Fibroblast of pulmonary artery (primary cell): ENCODE measurements at regions not wholly inside any gene's neighbourhood (a gene's known extent, or its start where the extent isn't known, plus 50 kb on each side); places are given as distances from the start of the nearest gene placed in this dataset.

Experiments used
- DNase-seq: peaks from one replicate; pipeline ENCODE4 v3.0.0-alpha.2; 2010; ENCODE audit warnings: low read depth
- H3K4me3 ChIP-seq: replicated peaks from 2 replicates; pipeline ENCODE4 v1.5.1; 2011; ENCODE audit warnings: low read depth, mild to moderate bottlenecking, control low read depth, low read length, moderate library complexity
- TF ChIP-seq, protein P1 (sequence below): IDR thresholded peaks from 2 replicates; pipeline ENCODE4 v1.5.1; 2011; ENCODE audit warnings: mild to moderate bottlenecking, control low read depth, low read length, inconsistent platforms; ENCODE audit errors: missing control alignments

DNA sequence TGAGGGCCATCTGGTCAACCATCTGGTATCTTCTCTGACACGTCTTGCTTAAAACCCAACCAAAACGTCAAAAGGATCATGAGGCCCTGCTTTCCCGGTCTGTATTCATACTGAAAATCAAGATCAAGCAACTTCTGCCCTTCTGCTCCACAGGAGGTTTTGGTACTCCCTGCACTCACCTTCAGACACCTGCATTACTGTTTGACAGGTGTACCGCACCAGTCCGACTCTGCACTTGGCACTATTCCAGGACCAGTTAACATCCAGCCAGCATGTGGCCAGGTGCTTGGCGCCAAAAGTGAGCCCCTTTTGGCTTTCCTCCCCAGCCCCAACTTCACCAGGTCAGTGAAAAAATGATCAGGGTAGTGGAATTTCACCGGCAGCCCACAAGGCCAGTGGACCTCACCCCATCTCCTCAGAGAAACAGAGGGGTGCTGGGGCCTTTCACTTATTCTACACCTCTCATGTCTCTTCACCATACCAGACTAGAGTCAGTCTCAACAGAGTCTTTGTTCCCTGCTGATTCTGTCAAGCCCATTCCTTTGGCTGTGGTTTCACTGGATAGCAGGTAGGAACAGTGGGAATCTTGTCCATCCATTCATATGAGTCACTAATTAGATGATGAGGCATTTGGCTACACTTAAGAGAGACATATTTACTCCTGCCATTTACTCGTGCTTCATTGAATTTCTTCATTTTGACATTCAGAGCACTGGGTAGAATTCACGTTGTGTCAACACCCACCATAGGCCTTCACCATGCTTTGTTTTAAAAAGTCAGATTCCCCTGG lies 85.3 kb downstream of the ZNF726 start:
- TF ChIP-seq, protein P1, sequence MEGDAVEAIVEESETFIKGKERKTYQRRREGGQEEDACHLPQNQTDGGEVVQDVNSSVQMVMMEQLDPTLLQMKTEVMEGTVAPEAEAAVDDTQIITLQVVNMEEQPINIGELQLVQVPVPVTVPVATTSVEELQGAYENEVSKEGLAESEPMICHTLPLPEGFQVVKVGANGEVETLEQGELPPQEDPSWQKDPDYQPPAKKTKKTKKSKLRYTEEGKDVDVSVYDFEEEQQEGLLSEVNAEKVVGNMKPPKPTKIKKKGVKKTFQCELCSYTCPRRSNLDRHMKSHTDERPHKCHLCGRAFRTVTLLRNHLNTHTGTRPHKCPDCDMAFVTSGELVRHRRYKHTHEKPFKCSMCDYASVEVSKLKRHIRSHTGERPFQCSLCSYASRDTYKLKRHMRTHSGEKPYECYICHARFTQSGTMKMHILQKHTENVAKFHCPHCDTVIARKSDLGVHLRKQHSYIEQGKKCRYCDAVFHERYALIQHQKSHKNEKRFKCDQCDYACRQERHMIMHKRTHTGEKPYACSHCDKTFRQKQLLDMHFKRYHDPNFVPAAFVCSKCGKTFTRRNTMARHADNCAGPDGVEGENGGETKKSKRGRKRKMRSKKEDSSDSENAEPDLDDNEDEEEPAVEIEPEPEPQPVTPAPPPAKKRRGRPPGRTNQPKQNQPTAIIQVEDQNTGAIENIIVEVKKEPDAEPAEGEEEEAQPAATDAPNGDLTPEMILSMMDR, result no peak
- DNase-seq, result no peak
- no peak overlapping the region for H3K4me3 ChIP-seq

DNA sequence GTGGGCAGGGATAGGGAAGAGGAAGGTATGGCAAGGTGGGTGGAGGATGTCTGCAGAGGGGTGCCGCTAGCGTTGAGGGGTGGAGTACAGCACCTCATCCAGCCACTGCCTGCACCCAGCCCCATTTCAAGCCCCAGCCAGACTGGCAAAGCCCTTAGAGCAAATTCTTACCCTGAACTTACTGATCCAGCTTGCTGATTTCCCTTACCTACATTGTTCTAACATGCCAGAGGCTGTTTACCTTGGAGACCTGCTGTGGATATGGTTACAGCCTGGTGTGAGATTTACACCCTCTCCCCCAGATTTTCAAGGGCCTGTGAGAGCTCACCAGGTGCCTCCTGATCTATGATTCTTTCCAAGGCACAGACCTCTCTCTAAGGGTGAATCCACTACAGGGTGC lies 86.0 kb downstream of the ZNF726 start:
- no peak for DNase-seq
- no peak overlapping the region for H3K4me3 ChIP-seq
- TF ChIP-seq, protein P1, result no peak

DNA sequence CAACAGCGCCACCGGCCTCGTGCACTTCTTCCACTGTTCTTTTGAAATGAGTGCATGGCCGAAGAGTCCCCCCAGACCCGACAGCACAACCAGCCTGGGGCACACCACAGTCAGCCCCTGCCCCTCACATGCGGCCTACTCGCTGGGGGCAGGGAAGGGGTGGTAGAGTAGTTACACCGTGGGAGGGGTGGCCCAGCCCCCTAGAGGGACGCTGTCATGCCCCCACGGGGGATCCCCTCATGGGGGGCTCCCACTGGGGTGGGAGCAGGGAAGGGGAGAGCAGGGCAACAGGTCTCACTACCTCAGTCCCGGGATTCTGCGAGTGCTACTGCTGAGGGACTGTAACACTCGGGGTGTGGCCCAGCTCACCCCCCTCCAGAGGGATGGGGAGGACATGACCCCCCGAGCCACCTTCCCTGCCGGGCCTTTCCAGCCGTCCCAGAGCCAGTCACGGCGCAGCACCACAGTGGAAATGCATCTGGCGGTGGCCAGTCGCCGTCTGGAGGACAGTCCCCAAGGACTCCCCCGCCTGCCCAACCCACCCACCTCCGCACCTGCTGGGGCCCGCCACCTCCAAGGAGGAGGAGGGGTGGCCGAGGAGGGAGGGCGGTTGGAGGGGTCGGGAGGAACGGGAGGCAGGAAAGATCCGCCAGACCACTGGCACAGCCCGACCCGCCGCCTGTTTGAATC lies 84.6 kb upstream of the ZNF254 start:
- DNase-seq, result no peak
- no peak overlapping the region for H3K4me3 ChIP-seq
- TF ChIP-seq, protein P1, result no peak

DNA sequence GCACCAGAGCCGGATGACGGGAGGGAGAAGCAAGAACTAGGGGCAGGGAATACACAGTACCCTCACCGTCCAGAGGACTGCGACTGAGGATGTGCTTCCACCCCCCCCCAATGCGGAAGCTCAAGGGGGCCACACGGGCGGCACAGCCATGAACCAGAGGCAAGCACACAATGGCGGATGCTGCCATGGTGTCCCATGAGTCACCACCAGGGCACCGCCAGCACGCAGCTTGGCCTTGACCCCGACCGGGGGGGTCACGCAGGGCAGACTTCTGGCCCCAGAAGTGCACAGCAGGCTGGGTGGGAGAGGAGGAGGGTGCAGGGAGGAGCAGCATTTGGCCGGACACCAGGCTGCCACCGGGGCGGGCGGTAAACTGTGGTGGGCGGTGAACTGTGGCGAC lies 83.5 kb upstream of the ZNF254 start:
- H3K4me3 ChIP-seq, result no peak overlapping the region
- DNase-seq, result no peak
- TF ChIP-seq, protein P1, result no peak

DNA sequence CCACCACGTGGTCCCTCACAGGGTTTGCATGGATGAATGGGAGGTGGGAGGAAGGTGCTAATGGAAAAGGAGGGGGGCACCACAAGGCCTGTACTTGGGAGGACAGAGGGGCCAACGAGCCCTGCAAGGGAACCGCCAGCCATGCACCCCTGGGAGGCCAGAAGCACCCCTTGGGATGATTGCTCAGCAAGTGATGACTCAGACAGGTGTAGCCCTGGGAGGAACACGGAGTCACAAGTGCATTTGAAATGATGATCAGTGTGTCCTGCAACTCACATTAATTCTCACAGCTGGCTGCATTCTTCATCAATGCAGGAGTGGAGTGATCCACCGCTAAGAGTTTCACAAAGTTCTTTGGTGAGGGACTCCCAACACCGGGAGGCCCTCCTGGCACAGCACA lies 82.8 kb upstream of the ZNF254 start:
- no peak for DNase-seq
- no peak overlapping the region for H3K4me3 ChIP-seq
- TF ChIP-seq, protein P1, result no peak

DNA sequence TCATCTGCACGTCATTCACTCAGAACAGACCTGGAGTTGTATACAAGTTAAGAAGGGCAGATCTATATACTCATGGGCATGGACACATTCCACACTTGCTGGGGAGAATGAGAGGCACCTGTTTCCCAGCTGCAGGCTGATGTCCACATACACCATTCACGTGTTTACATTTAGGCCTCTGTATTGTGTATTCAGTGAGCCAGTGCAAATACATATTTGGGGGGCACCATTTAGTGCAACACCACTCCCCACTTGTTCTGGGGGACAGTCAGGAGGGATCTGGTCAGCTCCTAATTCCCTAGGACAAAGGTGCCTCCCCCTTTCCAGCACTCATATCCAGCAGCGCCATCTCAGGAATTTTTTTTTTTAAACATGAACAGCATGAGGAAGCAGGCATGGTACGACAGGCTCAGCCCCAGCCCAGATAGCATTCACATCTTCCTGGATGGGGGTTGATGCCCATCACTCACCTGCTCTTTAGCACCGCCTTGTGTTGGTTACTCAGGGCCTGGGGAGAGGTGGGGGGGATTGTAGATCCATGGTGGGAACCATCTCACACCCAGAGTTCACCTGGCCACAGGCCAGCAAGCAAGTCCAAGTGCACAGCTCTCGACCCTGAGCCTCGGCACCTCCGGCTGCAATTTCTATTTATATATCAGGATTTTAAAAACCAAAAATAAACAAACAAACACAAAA lies 56.9 kb upstream of the ZNF254 start:
- DNase-seq, result no peak
- H3K4me3 ChIP-seq, result no peak overlapping the region
- TF ChIP-seq, protein P1, result no peak
